ENCODE measurements at regions not wholly inside any gene's neighbourhood (a gene's known extent, or its start where the extent isn't known, plus 50 kb on each side); places are given as distances from the start of the nearest gene placed in this dataset.
A peak's percentile ranks its signal among the peaks of the same experiment; 100 is the strongest.

DNA sequence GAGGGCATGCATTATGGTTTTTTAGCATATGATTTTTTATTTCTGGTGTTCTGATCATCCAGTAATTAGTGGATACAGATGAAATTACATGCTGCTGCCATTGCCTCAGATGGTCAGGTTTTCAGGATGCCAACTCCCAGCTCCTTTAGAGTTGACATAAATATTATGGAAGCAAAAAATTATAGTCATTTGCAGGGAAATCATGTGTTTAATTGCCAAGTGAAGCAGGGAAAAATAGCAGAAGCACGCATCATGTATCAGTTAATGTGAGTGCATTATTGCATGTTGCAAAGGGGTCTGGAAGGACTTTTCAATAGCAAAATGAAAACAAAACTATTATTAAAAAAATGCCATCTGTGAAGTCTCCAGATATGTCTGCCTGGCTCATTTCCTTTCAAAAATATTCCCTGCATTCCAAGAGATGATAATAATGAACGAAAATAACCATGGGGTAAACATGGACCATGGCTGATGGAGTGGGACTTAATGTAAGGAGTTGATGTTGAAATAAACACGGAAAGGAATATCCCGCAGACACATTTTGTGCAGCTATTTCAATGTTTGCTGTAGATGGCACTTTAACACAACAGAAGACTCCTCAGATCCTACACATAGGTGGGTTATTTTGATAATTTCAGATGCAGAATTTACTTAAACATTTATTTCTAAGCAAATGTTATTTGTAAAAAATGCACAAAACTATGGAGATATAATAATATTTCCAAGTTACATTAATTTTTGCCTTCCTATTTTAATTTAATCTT is 87.7 kb upstream of the DYNAP start:
- DNase-seq (ENCODE audit: low read depth in 1 of 2, low spot score in 1 of 2) (no peak), ATAC-seq (no peak), FAIRE-seq (no peak)
- ChIA-PET POLR2A (no interaction called here), CTCF (no interaction called here)
- no peak overlapping the region for H3K4me2 ChIP-seq
- H3K4me3 ChIP-seq, result no peak overlapping the region
- no peaks in the 10 kb centered on the region for H3K4me1 ChIP-seq
- WGBS (ENCODE audit: missing lambda C conversion rate), result 53% methylated on average over 4 of the region's 4 CpGs
- no peak overlapping the region for H3K27ac ChIP-seq
- no peaks in the 10 kb centered on the region for H3K9me3 ChIP-seq
- no peak for TF ChIP-seq NFE2L2 (conservative IDR thresholded peaks at IDR 0.05; ENCODE audit: low read length)
- TF ChIP-seq, protein P1, sequence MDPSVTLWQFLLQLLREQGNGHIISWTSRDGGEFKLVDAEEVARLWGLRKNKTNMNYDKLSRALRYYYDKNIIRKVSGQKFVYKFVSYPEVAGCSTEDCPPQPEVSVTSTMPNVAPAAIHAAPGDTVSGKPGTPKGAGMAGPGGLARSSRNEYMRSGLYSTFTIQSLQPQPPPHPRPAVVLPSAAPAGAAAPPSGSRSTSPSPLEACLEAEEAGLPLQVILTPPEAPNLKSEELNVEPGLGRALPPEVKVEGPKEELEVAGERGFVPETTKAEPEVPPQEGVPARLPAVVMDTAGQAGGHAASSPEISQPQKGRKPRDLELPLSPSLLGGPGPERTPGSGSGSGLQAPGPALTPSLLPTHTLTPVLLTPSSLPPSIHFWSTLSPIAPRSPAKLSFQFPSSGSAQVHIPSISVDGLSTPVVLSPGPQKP (IDR thresholded peaks at IDR 0.05; ENCODE audit: low read depth, low read length), result no peak
- TF ChIP-seq SREBF2 (IDR thresholded peaks at IDR 0.05), result no peak
- no peak for TF ChIP-seq KDM1A (IDR thresholded peaks at IDR 0.05; ENCODE audit: low read depth)
- TF ChIP-seq MYC (IDR thresholded peaks at IDR 0.05; ENCODE audit: borderline replicate concordance, low read length), result no peak
- TF ChIP-seq ZNF302 (CRISPR knock-in tag; IDR thresholded peaks at IDR 0.05), result no peak
- TF ChIP-seq MAFK (IDR thresholded peaks at IDR 0.05; ENCODE audit: partially characterized antibody), result no peak
- TF ChIP-seq, protein P2, sequence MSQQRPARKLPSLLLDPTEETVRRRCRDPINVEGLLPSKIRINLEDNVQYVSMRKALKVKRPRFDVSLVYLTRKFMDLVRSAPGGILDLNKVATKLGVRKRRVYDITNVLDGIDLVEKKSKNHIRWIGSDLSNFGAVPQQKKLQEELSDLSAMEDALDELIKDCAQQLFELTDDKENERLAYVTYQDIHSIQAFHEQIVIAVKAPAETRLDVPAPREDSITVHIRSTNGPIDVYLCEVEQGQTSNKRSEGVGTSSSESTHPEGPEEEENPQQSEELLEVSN (IDR thresholded peaks at IDR 0.05; ENCODE audit: borderline replicate concordance, low read depth), result no peak
- TF ChIP-seq RCOR1 (IDR thresholded peaks at IDR 0.05; ENCODE audit: low read depth, low read length), result no peak
- TF ChIP-seq SMC3 (IDR thresholded peaks at IDR 0.05), result no peak
- TF ChIP-seq, protein P3, sequence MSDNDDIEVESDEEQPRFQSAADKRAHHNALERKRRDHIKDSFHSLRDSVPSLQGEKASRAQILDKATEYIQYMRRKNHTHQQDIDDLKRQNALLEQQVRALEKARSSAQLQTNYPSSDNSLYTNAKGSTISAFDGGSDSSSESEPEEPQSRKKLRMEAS (IDR thresholded peaks at IDR 0.05), result no peak
- TF ChIP-seq HOXA7 (CRISPR knock-in tag; IDR thresholded peaks at IDR 0.05), result no peak
- no peak for TF ChIP-seq JUNB (IDR thresholded peaks at IDR 0.05)
- TF ChIP-seq HOXB13 (CRISPR knock-in tag; IDR thresholded peaks at IDR 0.05; ENCODE audit: low read depth), result no peak
- TF ChIP-seq, protein P4, sequence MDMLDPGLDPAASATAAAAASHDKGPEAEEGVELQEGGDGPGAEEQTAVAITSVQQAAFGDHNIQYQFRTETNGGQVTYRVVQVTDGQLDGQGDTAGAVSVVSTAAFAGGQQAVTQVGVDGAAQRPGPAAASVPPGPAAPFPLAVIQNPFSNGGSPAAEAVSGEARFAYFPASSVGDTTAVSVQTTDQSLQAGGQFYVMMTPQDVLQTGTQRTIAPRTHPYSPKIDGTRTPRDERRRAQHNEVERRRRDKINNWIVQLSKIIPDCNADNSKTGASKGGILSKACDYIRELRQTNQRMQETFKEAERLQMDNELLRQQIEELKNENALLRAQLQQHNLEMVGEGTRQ (IDR thresholded peaks at IDR 0.05), result no peak
- no peak for TF ChIP-seq CHD4 (IDR thresholded peaks at IDR 0.05; ENCODE audit: borderline replicate concordance)
- no peak for TF ChIP-seq POLR2A (IDR thresholded peaks at IDR 0.05; ENCODE audit: low read length)

DNA sequence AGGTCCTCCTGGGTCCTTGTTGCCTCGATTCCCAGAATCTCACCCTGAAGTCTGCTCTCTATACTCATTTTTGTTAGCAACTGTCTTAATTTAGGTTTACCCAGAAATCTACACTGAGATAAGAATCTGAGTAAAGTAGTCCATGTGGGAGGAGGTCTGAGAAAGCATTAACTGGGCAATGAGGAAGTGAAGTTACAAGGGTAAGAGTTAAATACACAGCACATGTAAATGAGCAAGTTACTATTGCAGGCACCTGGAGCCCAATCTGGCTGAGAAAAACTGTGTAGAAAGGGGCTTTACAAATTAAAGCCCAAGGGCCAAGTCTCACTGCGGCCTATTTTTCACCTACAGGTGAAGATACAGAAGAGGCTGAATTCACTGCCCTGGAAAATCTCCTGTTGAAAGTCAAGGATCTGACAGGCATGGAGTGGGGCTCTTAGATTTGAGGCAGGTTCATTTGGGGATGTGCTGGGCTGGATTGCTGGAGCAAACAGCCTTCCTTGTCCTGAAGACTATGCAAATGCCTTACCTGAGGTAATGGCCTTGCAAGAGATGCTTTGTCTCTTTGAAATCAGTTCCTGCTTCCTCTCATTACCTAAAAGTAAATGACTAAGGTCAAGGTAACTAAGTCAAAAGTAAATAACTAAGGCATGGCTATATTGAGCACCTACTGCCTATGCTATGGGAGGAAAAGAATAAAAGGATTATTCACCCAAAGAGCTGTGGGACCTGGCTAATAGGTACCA is 84.4 kb upstream of the DYNAP start:
- ChIA-PET POLR2A (no interaction called here), CTCF (no interaction called here)
- no peak for TF ChIP-seq ZFP36 (IDR thresholded peaks at IDR 0.05; ENCODE audit: borderline replicate concordance, partially characterized antibody)
- TF ChIP-seq GATA3 (IDR thresholded peaks at IDR 0.05; ENCODE audit: borderline replicate concordance), result no peak
- no peak for TF ChIP-seq RNF2 (IDR thresholded peaks at IDR 0.05; ENCODE audit: borderline replicate concordance, low read depth)
- TF ChIP-seq CHD2 (IDR thresholded peaks at IDR 0.05; ENCODE audit: low read length, partially characterized antibody), result no peak
- no peak for FAIRE-seq
- Histone ChIP-seq H3K4me3 (no peak overlapping the region), H3K4me2 (no peak overlapping the region), H3K27ac (no peak overlapping the region), H3K4me1 (no peaks in the 10 kb centered on the region), H3K9me3 (no peaks in the 10 kb centered on the region)
- 26% methylated on average over 2 of the region's 2 CpGs for WGBS (ENCODE audit: missing lambda C conversion rate)
- ATAC-seq, result no peak
- DNase-seq (ENCODE audit: low read depth in 1 of 2, low spot score in 1 of 2), result no peak

DNA sequence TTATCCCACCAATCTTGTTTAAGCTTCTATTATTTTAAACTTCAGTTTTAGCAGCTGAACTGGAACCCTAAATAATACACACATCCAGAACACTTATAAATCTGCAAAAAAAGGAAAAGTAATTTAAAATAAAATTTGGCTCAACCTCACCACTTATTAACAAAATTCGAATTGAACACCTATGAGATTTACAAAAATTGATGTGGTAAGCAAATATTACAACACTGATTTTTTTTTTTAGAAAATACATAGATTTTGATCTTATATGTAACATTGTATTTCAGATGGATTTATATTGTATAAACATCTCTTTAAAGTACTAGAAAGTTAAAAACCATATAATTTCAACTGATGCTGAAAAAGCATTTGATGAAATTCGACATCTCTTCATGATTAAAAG is 81.3 kb upstream of the DYNAP start:
- no peak for ATAC-seq
- Histone ChIP-seq H3K4me2 (no peak overlapping the region), H3K4me3 (no peak overlapping the region), H3K9me3 (no peaks in the 10 kb centered on the region), H3K4me1 (no peaks in the 10 kb centered on the region), H3K27ac (no peak overlapping the region)
- ChIA-PET POLR2A (no interaction called here), CTCF (interaction anchor here (0.6 kb wide), 1 partner anchor 28 kb away, joined by 3 read pairs; no protein-coding TSS in a partner anchor)
- TF ChIP-seq MAFK (IDR thresholded peaks at IDR 0.05; ENCODE audit: partially characterized antibody) (peak; percentile 52), KDM5A (IDR thresholded peaks at IDR 0.05) (no peak), MAZ (IDR thresholded peaks at IDR 0.05; ENCODE audit: borderline replicate concordance, low read depth, low read length) (no peak)
- TF ChIP-seq, protein P5, sequence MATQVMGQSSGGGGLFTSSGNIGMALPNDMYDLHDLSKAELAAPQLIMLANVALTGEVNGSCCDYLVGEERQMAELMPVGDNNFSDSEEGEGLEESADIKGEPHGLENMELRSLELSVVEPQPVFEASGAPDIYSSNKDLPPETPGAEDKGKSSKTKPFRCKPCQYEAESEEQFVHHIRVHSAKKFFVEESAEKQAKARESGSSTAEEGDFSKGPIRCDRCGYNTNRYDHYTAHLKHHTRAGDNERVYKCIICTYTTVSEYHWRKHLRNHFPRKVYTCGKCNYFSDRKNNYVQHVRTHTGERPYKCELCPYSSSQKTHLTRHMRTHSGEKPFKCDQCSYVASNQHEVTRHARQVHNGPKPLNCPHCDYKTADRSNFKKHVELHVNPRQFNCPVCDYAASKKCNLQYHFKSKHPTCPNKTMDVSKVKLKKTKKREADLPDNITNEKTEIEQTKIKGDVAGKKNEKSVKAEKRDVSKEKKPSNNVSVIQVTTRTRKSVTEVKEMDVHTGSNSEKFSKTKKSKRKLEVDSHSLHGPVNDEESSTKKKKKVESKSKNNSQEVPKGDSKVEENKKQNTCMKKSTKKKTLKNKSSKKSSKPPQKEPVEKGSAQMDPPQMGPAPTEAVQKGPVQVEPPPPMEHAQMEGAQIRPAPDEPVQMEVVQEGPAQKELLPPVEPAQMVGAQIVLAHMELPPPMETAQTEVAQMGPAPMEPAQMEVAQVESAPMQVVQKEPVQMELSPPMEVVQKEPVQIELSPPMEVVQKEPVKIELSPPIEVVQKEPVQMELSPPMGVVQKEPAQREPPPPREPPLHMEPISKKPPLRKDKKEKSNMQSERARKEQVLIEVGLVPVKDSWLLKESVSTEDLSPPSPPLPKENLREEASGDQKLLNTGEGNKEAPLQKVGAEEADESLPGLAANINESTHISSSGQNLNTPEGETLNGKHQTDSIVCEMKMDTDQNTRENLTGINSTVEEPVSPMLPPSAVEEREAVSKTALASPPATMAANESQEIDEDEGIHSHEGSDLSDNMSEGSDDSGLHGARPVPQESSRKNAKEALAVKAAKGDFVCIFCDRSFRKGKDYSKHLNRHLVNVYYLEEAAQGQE (IDR thresholded peaks at IDR 0.05), result no peak
- FAIRE-seq, result no peak
- no peak for DNase-seq (ENCODE audit: low read depth in 1 of 2, low spot score in 1 of 2)
- 1% methylated on average over 2 of the region's 2 CpGs for whole genome bisulfite sequencing (ENCODE audit: missing lambda C conversion rate)
